Stimulated activated naive CD8-positive, alpha-beta T cell treated with anti-CD3 and anti-CD28 coated beads, Interleukin-15, amount 100 ng/mL, for 72 hours (primary cell): ENCODE measurements at regions not wholly inside any gene's neighbourhood (a gene's known extent, or its start where the extent isn't known, plus 50 kb on each side); places are given as distances from the start of the nearest gene placed in this dataset.

Experiments used
- ATAC-seq: fragments of 150-1000 bp; cut with Tn5 transposase; 2 replicates; pipeline ENCODE4 v1.10.0; 2021; ENCODE audit warnings: mild to moderate bottlenecking, moderate library complexity
- DNase-seq, 2 donors: peaks; one replicate each; pipeline ENCODE4 v3.0.0; 2021 to 2022
- H3K27ac Mint-ChIP-seq, 2 donors: one replicate each; pipeline ENCODE4 v1.8.0; 2022; ENCODE audit warnings: mild to moderate bottlenecking in 2 of 2, mixed read lengths in 2 of 2, moderate library complexity in 2 of 2
- H3K27me3 Mint-ChIP-seq: one replicate; pipeline ENCODE4 v1.8.0; 2022; ENCODE audit warnings: mixed read lengths
- H3K4me1 Mint-ChIP-seq: one replicate; pipeline ENCODE4 v1.8.0; 2022; ENCODE audit warnings: mild to moderate bottlenecking, mixed read lengths
- H3K4me3 Mint-ChIP-seq, 2 donors: one replicate each; pipeline ENCODE4 v1.8.0; 2022; ENCODE audit warnings: mild to moderate bottlenecking in 2 of 2, mixed read lengths in 2 of 2, moderate library complexity in 1 of 2
- H3K9me3 Mint-ChIP-seq, 2 donors: one replicate each; pipeline ENCODE4 v1.8.0; 2022; ENCODE audit warnings: mixed read lengths in 2 of 2

DNA sequence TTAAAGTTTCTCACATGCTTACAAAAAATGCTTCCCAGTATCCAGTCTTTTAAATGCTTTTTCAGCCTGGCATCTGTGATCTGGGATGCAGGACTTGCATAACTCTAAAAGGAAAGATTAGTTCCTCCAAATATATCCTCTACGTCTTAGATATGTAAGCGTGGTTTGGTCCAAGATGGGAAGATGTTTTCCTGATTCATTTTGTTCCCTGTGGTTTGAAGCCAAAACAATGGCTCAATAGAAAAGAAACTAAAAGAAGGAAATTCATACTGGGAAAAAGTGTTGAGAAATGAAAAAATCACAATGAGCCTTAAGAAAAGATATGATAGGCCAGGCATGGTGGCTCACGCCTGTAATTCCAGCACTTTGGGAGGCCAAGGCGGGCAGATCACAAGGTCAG is 1002.8 kb downstream of the NAALADL2 start:
- no peak for DNase-seq

More for the DNA sequence above, 1002.8 kb downstream of the NAALADL2 start:
- H3K27me3 Mint-ChIP-seq, result no peaks in the 10 kb centered on the region
- no peaks in the 10 kb centered on the region for H3K9me3 Mint-ChIP-seq
- no peaks in the 10 kb centered on the region for H3K4me1 Mint-ChIP-seq
- no peak overlapping the region for H3K4me3 Mint-ChIP-seq
- ATAC-seq, result no peak
- H3K27ac Mint-ChIP-seq, result no peak overlapping the region
